Tibial nerve (tissue), 4 donors: ENCODE measurements at regions not wholly inside any gene's neighbourhood (a gene's known extent, or its start where the extent isn't known, plus 50 kb on each side); places are given as distances from the start of the nearest gene placed in this dataset.

Experiments used
- CTCF ChIP-seq, 5 experiments: fragments of 200-600 bp in 3 of 5; fragments of 450-650 bp in 2 of 5; sonication (generic) in 3 of 5; IDR thresholded peaks; one replicate each; pipeline ENCODE4 v1.5.1; 2016 to 2019; ENCODE audit warnings: antibody characterized with exemption in 5 of 5, mild to moderate bottlenecking in 3 of 5, moderate library complexity in 2 of 5
- EP300 ChIP-seq, 2 donors: sonication (generic); formaldehyde crosslinking; IDR thresholded peaks; one replicate each; pipeline ENCODE4 v1.6.1; 2017; ENCODE audit warnings: antibody characterized with exemption in 2 of 2, mild to moderate bottlenecking in 1 of 2
- POLR2A ChIP-seq, 2 donors: fragments of 450-650 bp; IDR thresholded peaks; one replicate each; pipeline ENCODE4 v1.6.1; 2017; ENCODE audit warnings: antibody characterized with exemption in 2 of 2, mild to moderate bottlenecking in 2 of 2, moderate library complexity in 2 of 2

- TF ChIP-seq EP300 (IDR thresholded peaks at IDR 0.05) (no peak), CTCF (IDR thresholded peaks at IDR 0.05) (no peak), POLR2A (IDR thresholded peaks at IDR 0.05) (no peak)
These were observed 82.5 kb upstream of the SULF2 start for GRCh38 chr20:47867831-47868230.
